Gastroesophageal sphincter (tissue), 3 donors: ENCODE measurements at regions not wholly inside any gene's neighbourhood (a gene's known extent, or its start where the extent isn't known, plus 50 kb on each side); places are given as distances from the start of the nearest gene placed in this dataset.

Source experiments
- EP300 ChIP-seq: sonication (generic); formaldehyde crosslinking; IDR thresholded peaks from one replicate; pipeline ENCODE4 v1.6.1; 2017; ENCODE audit warnings: antibody characterized with exemption, mild to moderate bottlenecking
- POLR2A ChIP-seq, 2 donors: fragments of 450-650 bp; IDR thresholded peaks; one replicate each; pipeline ENCODE4 v1.6.1; 2017; ENCODE audit warnings: antibody characterized with exemption in 2 of 2, mild to moderate bottlenecking in 2 of 2, moderate library complexity in 1 of 2
- POLR2AphosphoS5 ChIP-seq: sonication (generic); formaldehyde crosslinking; IDR thresholded peaks from one replicate; pipeline ENCODE4 v1.6.1; 2017; ENCODE audit warnings: antibody characterized with exemption
- TF ChIP-seq, protein P1 (sequence below), 4 experiments: fragments of 200-600 bp in 2 of 4; fragments of 450-650 bp in 2 of 4; sonication (generic) in 1 of 4; IDR thresholded peaks; one replicate each; pipeline ENCODE4 v1.5.1; 2017 to 2019; ENCODE audit warnings: antibody characterized with exemption in 4 of 4, mild to moderate bottlenecking in 2 of 4, moderate library complexity in 2 of 4

DNA sequence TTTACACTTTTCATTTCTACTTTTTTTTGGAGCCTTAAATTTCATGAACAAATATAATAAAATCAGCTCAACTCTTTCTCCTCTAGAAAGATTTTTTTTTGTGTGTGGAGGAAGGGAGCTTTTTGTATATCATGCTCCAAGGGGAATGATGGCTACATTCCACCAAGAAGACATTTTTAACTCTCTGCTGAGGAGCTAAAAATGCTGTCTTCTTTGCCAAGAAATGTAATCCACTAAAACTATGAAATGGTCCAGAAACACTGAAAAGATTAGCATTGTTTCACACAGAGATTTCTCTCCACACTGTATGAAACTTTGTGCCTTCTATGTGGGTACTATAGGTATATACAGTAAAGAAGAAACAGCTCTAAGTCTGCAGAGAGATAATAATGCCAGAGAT lies 74.1 kb upstream of the ANK3 start:
- TF ChIP-seq, protein P1, sequence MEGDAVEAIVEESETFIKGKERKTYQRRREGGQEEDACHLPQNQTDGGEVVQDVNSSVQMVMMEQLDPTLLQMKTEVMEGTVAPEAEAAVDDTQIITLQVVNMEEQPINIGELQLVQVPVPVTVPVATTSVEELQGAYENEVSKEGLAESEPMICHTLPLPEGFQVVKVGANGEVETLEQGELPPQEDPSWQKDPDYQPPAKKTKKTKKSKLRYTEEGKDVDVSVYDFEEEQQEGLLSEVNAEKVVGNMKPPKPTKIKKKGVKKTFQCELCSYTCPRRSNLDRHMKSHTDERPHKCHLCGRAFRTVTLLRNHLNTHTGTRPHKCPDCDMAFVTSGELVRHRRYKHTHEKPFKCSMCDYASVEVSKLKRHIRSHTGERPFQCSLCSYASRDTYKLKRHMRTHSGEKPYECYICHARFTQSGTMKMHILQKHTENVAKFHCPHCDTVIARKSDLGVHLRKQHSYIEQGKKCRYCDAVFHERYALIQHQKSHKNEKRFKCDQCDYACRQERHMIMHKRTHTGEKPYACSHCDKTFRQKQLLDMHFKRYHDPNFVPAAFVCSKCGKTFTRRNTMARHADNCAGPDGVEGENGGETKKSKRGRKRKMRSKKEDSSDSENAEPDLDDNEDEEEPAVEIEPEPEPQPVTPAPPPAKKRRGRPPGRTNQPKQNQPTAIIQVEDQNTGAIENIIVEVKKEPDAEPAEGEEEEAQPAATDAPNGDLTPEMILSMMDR (IDR thresholded peaks at IDR 0.05): no peak
- TF ChIP-seq POLR2A (IDR thresholded peaks at IDR 0.05): no peak
- no peak for TF ChIP-seq EP300
- TF ChIP-seq POLR2AphosphoS5: no peak
